Loucy (cell line): ENCODE measurements at regions not wholly inside any gene's neighbourhood (a gene's known extent, or its start where the extent isn't known, plus 50 kb on each side); places are given as distances from the start of the nearest gene placed in this dataset.

Experiments
- H2AFZ ChIP-seq: fragments of 200-600 bp; sonication (generic); 2 replicates; pipeline ENCODE4 v1.6.0; 2016; ENCODE audit warnings: antibody characterized with exemption, mild to moderate bottlenecking, low read length, moderate library complexity
- H3F3A ChIP-seq: fragments of 200-600 bp; 2 replicates; pipeline ENCODE4 v1.6.0; 2016; ENCODE audit warnings: antibody characterized with exemption, low read depth, mild to moderate bottlenecking
- H3K27me3 ChIP-seq: fragments of 200-600 bp; sonication (generic); 2 replicates; pipeline ENCODE4 v1.6.1; 2014; ENCODE audit warnings: low read length, mild to moderate bottlenecking; ENCODE audit not compliant: insufficient read depth, poor library complexity, severe bottlenecking
- H3K36me3 ChIP-seq: fragments of 200-600 bp; sonication (generic); 2 replicates; pipeline ENCODE4 v1.6.1; 2016; ENCODE audit warnings: low read length; ENCODE audit not compliant: insufficient read depth
- H3K4me1 ChIP-seq: fragments of 200-600 bp; sonication (generic); 2 replicates; pipeline ENCODE4 v1.5.1; 2014; ENCODE audit warnings: low read length, mild to moderate bottlenecking; ENCODE audit not compliant: insufficient read depth, poor library complexity, severe bottlenecking
- H3K4me2 ChIP-seq: fragments of 200-600 bp; sonication (generic); 2 replicates; pipeline ENCODE4 v1.6.0; 2014; ENCODE audit warnings: antibody characterized with exemption, low read length, low read depth, mild to moderate bottlenecking; ENCODE audit not compliant: poor library complexity, severe bottlenecking
- H3K4me3 ChIP-seq: fragments of 200-600 bp; sonication (generic); 2 replicates; pipeline ENCODE4 v1.5.1; 2014; ENCODE audit warnings: low read length, mild to moderate bottlenecking, mixed read lengths; ENCODE audit not compliant: poor library complexity, severe bottlenecking
- H3K79me2 ChIP-seq: fragments of 200-600 bp; sonication (generic); 2 replicates; pipeline ENCODE4 v1.6.1; 2014; ENCODE audit warnings: low read length; ENCODE audit not compliant: insufficient read depth
- H3K9ac ChIP-seq: fragments of 200-600 bp; sonication (generic); 2 replicates; pipeline ENCODE4 v1.6.0; 2014; ENCODE audit warnings: mild to moderate bottlenecking, low read depth, low read length, moderate library complexity; ENCODE audit not compliant: poor library complexity, severe bottlenecking
- H3K9me2 ChIP-seq: fragments of 200-600 bp; sonication (generic); replicated peaks from 2 replicates; pipeline ENCODE4 v1.6.1; 2016; ENCODE audit warnings: low read depth, low read length, mixed read lengths
- H3K9me3 ChIP-seq: fragments of 200-600 bp; sonication (generic); 2 replicates; pipeline ENCODE4 v1.6.1; 2014; ENCODE audit warnings: mild to moderate bottlenecking, antibody characterized with exemption, low read length, low read depth; ENCODE audit not compliant: insufficient read depth
- H4K20me1 ChIP-seq: fragments of 200-600 bp; sonication (generic); 2 replicates; pipeline ENCODE4 v1.6.0; 2014; ENCODE audit warnings: antibody characterized with exemption, low read length, mild to moderate bottlenecking; ENCODE audit not compliant: insufficient read depth, poor library complexity, severe bottlenecking
- CTCF ChIP-seq: fragments of 200-600 bp; sonication (generic); conservative IDR thresholded peaks from 2 replicates; pipeline ENCODE4 v1.5.1; 2014; ENCODE audit warnings: mild to moderate bottlenecking, antibody characterized with exemption, low read length
- EZH2phosphoT487 ChIP-seq: fragments of 200-600 bp; IDR thresholded peaks from 2 replicates; pipeline ENCODE4 v1.6.1; 2018; ENCODE audit warnings: antibody characterized with exemption, mild to moderate bottlenecking, moderate library complexity, borderline replicate concordance

- H3K9me2 ChIP-seq: no peaks in the 10 kb centered on the region
- H3K4me3 ChIP-seq: no peak overlapping the region
- H3K4me1 ChIP-seq: no peaks in the 10 kb centered on the region
- H3K79me2 ChIP-seq: no peaks in the 10 kb centered on the region
- no peak overlapping the region for H3K4me2 ChIP-seq
- H2AFZ ChIP-seq: no peak overlapping the region
- no peaks in the 10 kb centered on the region for H3K9me3 ChIP-seq
- H3K36me3 ChIP-seq: no peaks in the 10 kb centered on the region
- no peak for TF ChIP-seq EZH2phosphoT487
- no peak for TF ChIP-seq CTCF
- H3K27me3 ChIP-seq: no peaks in the 10 kb centered on the region
- H3F3A ChIP-seq: no peaks in the 10 kb centered on the region
- no peaks in the 10 kb centered on the region for H4K20me1 ChIP-seq
- H3K9ac ChIP-seq: no peak overlapping the region
These were observed 1104.5 kb downstream of the FAT4 start for GRCh38 chr4:126419266-126419665.

DNA sequence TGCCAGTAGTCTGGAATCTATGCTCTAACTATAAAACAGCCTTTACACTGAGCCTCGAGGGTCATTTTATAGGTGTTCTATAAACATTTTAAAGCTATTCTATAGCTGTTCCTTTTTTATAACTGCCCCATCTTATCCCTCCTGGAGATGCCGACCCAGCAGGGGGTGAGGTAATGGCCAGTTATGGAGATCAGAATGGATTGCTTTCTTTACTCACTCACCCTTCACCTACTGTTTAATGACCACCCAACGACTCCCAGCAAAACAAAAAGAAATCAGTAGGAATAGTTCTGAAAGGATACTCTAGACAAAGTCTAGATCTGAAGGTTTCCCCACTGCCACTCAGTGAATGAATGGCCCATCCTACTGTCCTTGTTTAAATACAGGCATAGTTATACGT, 1113.1 kb downstream of the FAT4 start:
- Histone ChIP-seq H3F3A (no peaks in the 10 kb centered on the region), H3K27me3 (no peaks in the 10 kb centered on the region), H3K36me3 (no peaks in the 10 kb centered on the region), H4K20me1 (no peaks in the 10 kb centered on the region), H3K4me2 (no peak overlapping the region), H3K79me2 (no peaks in the 10 kb centered on the region), H3K9me2 (no peaks in the 10 kb centered on the region), H3K9me3 (no peaks in the 10 kb centered on the region), H2AFZ (no peak overlapping the region), H3K4me3 (no peak overlapping the region), H3K9ac (no peak overlapping the region), H3K4me1 (no peaks in the 10 kb centered on the region)
- TF ChIP-seq CTCF (no peak), EZH2phosphoT487 (no peak)

- Histone ChIP-seq H3K9me2 (no peaks in the 10 kb centered on the region), H3K9me3 (no peaks in the 10 kb centered on the region), H3K4me1 (no peaks in the 10 kb centered on the region), H3K4me2 (no peak overlapping the region), H2AFZ (no peak overlapping the region), H3K9ac (no peak overlapping the region), H3K27me3 (no peaks in the 10 kb centered on the region), H3K36me3 (no peaks in the 10 kb centered on the region), H3F3A (no peaks in the 10 kb centered on the region), H4K20me1 (no peaks in the 10 kb centered on the region), H3K4me3 (no peak overlapping the region), H3K79me2 (no peaks in the 10 kb centered on the region)
- TF ChIP-seq CTCF (no peak), EZH2phosphoT487 (no peak)
These were observed 1116.3 kb downstream of the FAT4 start for GRCh38 chr4:126431049-126431448.
